ENCODE measurements at regions not wholly inside any gene's neighbourhood (a gene's known extent, or its start where the extent isn't known, plus 50 kb on each side); places are given as distances from the start of the nearest gene placed in this dataset.

GRCh38 chr6:22882581-22882980 lies 313.2 kb downstream of the HDGFL1 start:
- no peak for TF ChIP-seq CTCF (IDR thresholded peaks at IDR 0.05)
- no peak for TF ChIP-seq EZH2 (IDR thresholded peaks at IDR 0.05)
- TF ChIP-seq EZH2phosphoT487 (IDR thresholded peaks at IDR 0.05): no peak

Data from neural progenitor cell (in vitro differentiated cells).